HUES64 (cell line): ENCODE measurements at regions not wholly inside any gene's neighbourhood (a gene's known extent, or its start where the extent isn't known, plus 50 kb on each side); places are given as distances from the start of the nearest gene placed in this dataset.

Source experiments
- H3K27ac ChIP-seq: 2 replicates; pipeline ENCODE4 v1.7.0; 2013; ENCODE audit warnings: low read depth, low read length, inconsistent platforms
- H3K27me3 ChIP-seq: 2 replicates; pipeline ENCODE4 v1.6.1; 2013; ENCODE audit warnings: mild to moderate bottlenecking, low read length; ENCODE audit not compliant: insufficient read depth
- H3K36me3 ChIP-seq: 2 replicates; pipeline ENCODE4 v1.6.1; 2013; ENCODE audit warnings: mild to moderate bottlenecking, low read length; ENCODE audit not compliant: insufficient read depth
- H3K4me1 ChIP-seq: 2 replicates; pipeline ENCODE4 v1.6.1; 2013; ENCODE audit warnings: mild to moderate bottlenecking, low read length, moderate library complexity; ENCODE audit not compliant: insufficient read depth
- H3K4me3 ChIP-seq: 2 replicates; pipeline ENCODE4 v1.5.1; 2013; ENCODE audit warnings: mild to moderate bottlenecking, low read length, moderate library complexity
- H3K9ac ChIP-seq: 2 replicates; pipeline ENCODE4 v1.6.1; 2013; ENCODE audit warnings: mild to moderate bottlenecking, low read depth, low read length
- H3K9me3 ChIP-seq: 2 replicates; pipeline ENCODE4 v1.6.1; 2013; ENCODE audit warnings: low read depth, low read length; ENCODE audit not compliant: insufficient read depth
- WGBS: fragments of 150-250, 120-280 bp; methylation state at CpG from one replicate; pipeline ENCODE4 v1.1.7; 2013; ENCODE audit warnings: missing lambda C conversion rate; 5-methylcytosine and 5-hydroxymethylcytosine counted together

DNA sequence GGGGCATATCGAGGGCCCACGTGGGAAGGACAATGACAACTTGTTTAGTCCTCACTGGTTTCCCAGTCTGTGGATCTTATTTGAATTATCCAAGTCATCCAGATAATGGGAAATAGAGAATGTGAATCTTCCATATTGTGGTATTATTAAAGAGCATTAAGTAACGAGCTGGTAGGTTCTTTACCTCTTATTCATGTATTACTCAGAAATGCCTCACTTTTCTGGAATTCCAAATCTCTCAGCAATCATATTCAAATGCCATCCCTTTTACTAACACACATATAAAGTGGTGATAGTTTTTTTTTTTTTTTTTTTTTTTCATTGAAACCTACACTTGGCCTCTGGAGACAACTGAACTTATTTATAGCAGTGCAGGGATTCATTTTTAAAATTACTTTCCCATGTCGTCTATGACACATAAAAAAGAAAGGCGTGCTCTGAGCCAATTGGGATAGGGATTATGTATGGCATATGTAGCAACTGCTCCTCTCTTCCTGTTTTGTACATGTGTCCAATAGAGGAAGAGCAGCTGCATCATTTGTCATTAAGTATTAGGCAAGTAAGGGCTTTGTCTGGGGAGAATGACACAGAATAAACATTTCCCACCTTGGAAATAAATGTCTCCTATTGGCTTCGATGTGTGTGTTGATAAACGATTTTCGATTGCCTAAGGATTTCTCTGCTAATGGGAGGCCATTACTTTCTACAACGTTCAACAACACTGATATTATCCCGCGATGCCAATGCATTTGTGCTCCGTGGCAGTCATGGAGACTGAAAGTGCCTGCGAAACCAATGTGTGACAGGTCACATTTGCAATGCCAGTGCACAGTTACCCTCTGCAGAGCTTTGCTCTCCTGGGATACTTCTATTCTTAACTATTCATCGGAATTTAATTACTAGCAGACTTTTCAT is 78.6 kb upstream of the IFNG-AS1 start:
- Histone ChIP-seq H3K27ac (no peak overlapping the region), H3K36me3 (no peaks in the 10 kb centered on the region), H3K9ac (no peak overlapping the region)

DNA sequence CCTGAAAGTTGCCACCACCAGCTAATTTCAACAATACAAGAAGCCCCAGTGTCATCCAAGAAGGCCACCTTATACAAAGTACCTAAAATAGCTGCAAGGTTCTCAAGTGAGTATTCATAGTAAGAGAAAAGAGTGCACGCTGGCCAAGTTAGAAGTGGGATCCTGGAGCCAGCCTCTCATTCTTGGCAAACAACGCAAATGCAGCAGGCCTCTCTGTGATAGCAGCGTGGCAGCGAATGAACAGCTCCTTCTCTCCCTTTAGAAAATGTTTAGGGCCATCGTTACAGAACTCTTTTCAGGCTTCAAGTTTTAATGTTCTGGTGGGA is 78.0 kb upstream of the IFNG-AS1 start:
- Histone ChIP-seq H3K36me3 (no peaks in the 10 kb centered on the region), H3K4me1 (peaks cover 3% of the 10 kb centered on the region; the same call in 1 of the 2 replicates), H3K9ac (no peak overlapping the region), H3K4me3 (no peak overlapping the region), H3K27me3 (no peaks in the 10 kb centered on the region), H3K27ac (no peak overlapping the region), H3K9me3 (no peaks in the 10 kb centered on the region)
- 97% methylated on average over 4 of the region's 5 CpGs for WGBS

More for the DNA sequence above, 78.6 kb upstream of the IFNG-AS1 start:
- WGBS, result 84% methylated on average over 14 of the region's 14 CpGs
- Histone ChIP-seq H3K4me3 (no peak overlapping the region), H3K4me1 (no peaks in the 10 kb centered on the region), H3K27me3 (no peaks in the 10 kb centered on the region), H3K9me3 (no peaks in the 10 kb centered on the region)

DNA sequence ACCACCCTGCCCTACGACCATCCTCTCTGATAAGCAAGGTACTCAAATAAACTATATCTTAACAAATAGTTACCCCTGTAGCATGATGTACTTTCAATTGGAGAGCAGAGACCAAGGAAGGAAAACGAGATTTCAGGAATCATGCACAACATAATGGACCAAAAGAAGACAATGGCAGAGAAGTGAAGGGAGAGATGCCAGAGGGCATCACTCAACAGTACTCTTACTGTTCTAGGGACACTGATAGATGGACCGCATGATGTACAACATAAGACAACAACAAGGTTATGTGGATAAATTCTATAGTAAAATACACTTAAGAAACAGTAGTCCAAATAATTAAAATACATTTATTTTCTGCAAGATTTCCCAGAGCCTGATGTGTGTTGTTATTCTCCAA is 77.5 kb upstream of the IFNG-AS1 start:
- Histone ChIP-seq H3K27me3 (no peaks in the 10 kb centered on the region), H3K27ac (no peak overlapping the region), H3K36me3 (no peaks in the 10 kb centered on the region), H3K4me3 (no peak overlapping the region), H3K4me1 (peaks cover 6% of the 10 kb centered on the region; the same call in 1 of the 2 replicates), H3K9me3 (no peaks in the 10 kb centered on the region), H3K9ac (no peak overlapping the region)
- 89% methylated on average over 2 of the region's 3 CpGs for WGBS

DNA sequence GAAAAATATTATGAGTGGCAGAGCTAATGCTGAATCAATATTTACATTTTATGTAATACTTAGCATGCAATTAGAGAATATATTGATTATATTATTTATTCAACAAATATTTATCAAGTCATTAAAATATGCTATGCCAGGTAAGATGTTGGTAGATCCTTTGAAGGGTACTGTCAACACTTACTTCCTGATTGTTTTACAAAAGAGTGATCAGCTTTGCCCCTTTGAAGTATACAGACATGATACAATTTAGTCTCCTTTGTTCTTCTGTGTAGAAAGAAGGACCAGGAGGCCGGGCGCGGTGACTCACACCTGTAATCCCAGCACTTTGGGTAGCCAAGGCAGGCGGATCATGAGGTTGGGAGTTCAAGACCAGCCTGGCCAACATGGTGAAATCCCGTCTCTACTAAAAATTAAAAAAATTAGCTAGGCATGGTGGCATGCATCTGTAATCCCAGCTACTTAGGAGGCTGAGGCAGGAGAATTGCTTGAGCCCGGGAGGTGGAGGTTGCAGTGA is 73.9 kb upstream of the IFNG-AS1 start:
- H3K27me3 ChIP-seq, result no peaks in the 10 kb centered on the region
- WGBS, result 89% methylated on average over 6 of the region's 6 CpGs
- H3K9ac ChIP-seq, result no peak overlapping the region
- H3K27ac ChIP-seq, result no peak overlapping the region
- no peak overlapping the region for H3K4me3 ChIP-seq
- H3K4me1 ChIP-seq, result peaks cover 16% of the 10 kb centered on the region; the same call in 1 of the 2 replicates
- no peaks in the 10 kb centered on the region for H3K36me3 ChIP-seq
- no peaks in the 10 kb centered on the region for H3K9me3 ChIP-seq

DNA sequence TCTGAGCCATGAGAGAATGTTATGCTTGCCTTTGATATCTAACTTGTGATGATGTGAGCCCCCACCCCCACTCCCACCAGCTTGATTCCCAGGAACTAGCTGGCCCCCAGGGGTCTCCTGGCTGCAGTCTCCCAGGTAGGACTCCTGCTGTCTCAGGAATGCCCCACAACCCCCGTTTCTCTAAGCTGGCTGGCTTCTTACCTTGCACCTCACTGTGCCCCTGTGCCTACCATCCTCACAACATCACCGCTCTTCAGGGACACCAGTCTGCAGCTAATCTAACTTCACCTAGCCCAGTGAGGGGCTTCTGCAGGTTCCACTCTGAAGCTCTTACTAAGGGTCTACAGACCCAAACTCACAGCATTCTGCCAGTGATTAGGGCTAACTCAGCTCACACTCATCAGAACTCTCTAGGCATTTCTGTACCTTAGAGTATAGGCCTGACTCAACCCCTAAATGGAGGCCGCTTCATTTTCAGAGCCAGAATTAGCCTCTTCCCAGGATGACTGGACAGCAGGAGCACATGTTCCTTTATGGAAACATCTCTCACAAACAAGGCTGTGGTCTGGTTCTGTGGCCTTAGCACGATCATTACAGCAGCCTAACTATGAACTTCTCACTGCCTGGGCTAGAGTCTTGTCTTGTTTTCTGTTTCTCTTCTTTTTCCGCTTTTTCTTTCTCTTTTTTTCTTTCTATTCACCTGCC is 72.8 kb upstream of the IFNG-AS1 start:
- 82% methylated on average over 5 of the region's 5 CpGs for WGBS
- Histone ChIP-seq H3K4me3 (no peak overlapping the region), H3K9ac (no peak overlapping the region), H3K27me3 (no peaks in the 10 kb centered on the region), H3K4me1 (peaks cover 27% of the 10 kb centered on the region), H3K36me3 (no peaks in the 10 kb centered on the region), H3K27ac (no peak overlapping the region), H3K9me3 (no peaks in the 10 kb centered on the region)

DNA sequence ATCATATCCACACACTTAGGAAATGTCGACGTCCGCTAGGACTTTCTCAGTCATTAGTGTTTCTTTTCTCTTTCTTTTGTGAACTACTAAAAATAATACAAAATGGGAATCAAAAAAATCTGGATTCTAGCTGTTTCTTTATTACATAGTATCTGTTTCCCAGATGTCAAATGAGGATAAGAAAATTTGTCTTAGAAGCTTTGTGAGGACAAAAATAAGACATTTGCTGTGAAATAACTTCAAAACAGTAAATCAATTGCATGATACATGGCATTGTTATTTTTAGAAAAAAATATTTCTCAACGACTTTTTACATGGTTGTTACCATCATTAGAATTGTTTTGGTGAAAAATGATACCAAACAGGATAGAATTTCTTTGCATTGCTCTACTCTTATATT is 71.4 kb upstream of the IFNG-AS1 start:
- Histone ChIP-seq H3K9me3 (no peaks in the 10 kb centered on the region), H3K9ac (no peak overlapping the region), H3K4me3 (no peak overlapping the region), H3K27me3 (no peaks in the 10 kb centered on the region), H3K4me1 (peaks cover 31% of the 10 kb centered on the region), H3K36me3 (no peaks in the 10 kb centered on the region), H3K27ac (no peak overlapping the region)
- WGBS, result no CpG with 5 or more reads among the region's 4 CpGs

DNA sequence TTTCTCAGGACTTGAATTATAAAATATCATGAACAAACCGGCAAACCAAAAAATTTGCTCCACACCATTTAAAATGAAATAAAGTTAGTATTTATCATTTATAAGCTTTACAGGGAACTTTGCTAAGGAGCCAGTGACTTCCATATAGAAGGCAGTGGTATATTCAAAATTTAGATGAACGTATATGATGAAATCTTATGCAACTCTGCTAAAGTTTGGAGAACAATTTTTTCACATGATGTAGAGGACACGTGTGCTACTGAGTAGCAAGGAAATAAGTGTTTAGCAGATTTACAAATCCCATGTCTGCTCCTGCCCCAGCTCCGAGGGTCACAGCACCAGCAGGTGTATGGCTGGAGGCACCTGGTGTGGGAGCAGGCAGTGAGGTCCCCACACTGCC is 70.8 kb upstream of the IFNG-AS1 start:
- Histone ChIP-seq H3K9me3 (no peaks in the 10 kb centered on the region), H3K4me1 (peaks cover 36% of the 10 kb centered on the region), H3K36me3 (no peaks in the 10 kb centered on the region), H3K9ac (no peak overlapping the region), H3K4me3 (no peak overlapping the region), H3K27me3 (no peaks in the 10 kb centered on the region), H3K27ac (no peak overlapping the region)
- 93% methylated on average over 3 of the region's 4 CpGs for WGBS

DNA sequence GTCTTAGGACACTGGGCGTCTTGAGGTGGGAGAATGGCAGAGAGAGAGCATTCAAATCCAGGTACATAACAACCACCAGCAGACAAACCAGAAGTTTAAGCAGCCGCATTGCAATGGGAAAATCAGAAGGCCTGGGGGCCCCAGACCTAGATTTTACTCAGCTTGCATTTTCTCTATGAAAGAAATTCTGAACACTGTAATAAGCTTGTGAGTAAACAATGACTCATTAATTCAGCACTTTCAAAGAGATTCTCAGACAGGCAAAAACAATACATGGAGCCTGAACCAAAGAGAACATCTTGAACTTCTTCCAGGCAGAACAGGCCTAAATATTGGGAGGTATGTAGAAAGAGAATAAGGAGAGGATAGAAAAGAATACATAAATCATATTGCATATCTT is 69.8 kb upstream of the IFNG-AS1 start:
- Histone ChIP-seq H3K36me3 (no peaks in the 10 kb centered on the region), H3K4me3 (no peak overlapping the region), H3K27me3 (no peaks in the 10 kb centered on the region), H3K9ac (no peak overlapping the region), H3K27ac (no peak overlapping the region), H3K9me3 (no peaks in the 10 kb centered on the region), H3K4me1 (peaks cover 36% of the 10 kb centered on the region)
- WGBS, result 100% methylated on average over 1 of the region's 2 CpGs

DNA sequence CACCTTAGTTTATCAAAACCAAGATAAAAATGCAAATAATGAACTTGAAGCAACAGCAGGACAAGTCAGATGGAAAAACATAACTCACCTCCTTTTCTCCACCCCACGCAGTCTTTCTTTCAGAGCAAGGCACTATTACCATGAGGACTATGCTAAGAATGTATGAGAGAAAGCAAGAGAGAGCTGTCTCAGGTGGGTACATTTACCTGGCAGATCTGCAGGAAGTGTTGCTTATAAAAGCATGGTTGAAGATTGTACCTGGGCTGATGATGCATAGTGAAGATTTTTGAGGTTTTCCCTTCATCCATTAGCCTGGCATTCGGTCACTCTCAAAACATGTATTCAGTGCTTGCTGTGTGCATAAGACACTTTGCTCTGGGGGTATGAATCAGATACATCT is 68.8 kb upstream of the IFNG-AS1 start:
- Histone ChIP-seq H3K4me1 (peaks cover 36% of the 10 kb centered on the region), H3K27ac (no peak overlapping the region), H3K36me3 (no peaks in the 10 kb centered on the region), H3K9ac (no peak overlapping the region), H3K27me3 (no peaks in the 10 kb centered on the region), H3K9me3 (no peaks in the 10 kb centered on the region), H3K4me3 (no peak overlapping the region)
- WGBS, result 80% methylated on average over 1 of the region's 2 CpGs

DNA sequence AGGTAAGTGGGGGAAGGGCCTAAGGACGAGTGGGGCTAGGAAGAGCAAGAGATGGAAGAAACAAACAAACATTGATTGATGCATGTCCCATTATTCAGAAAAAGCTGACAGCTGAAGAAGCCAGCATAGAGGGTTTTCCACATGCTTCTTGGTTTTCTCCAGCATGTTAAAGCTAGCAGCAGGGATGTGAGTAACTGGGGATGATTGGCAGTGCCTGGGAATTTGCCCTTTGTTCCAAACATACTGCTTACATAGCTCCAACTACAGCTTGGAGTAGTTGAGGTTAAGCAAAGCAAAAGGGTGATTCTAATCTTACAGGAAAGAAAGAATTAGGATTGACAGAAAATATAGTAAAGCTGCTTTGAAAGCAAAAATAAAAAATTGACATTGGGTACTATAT is 68.0 kb upstream of the IFNG-AS1 start:
- WGBS, result 45% methylated on average over 1 of the region's 1 CpG
- peaks cover 32% of the 10 kb centered on the region for H3K4me1 ChIP-seq
- H3K4me3 ChIP-seq, result no peak overlapping the region
- no peak overlapping the region for H3K9ac ChIP-seq
- no peaks in the 10 kb centered on the region for H3K27me3 ChIP-seq
- no peaks in the 10 kb centered on the region for H3K9me3 ChIP-seq
- no peak overlapping the region for H3K27ac ChIP-seq
- no peaks in the 10 kb centered on the region for H3K36me3 ChIP-seq

DNA sequence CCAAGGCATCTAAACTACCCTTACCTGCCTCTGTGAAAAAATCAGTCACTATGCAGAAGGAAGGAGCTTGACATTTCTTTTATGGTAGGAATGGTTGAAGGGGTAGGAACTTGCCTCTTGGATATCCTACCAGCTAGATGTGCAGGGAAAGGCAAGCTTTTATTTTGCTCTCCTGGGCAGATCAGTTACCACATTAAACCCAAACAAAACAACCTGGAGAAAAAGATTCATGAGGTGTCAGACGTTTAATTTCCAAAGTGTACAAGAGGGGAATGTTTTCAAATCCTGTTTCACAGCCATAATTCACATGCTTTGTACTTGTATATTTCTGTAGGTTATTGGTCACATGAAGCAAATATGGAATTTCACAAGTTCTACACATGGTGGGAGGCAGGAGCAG is 67.0 kb upstream of the IFNG-AS1 start:
- WGBS, result no CpG with 5 or more reads among the region's 1 CpG
- no peaks in the 10 kb centered on the region for H3K36me3 ChIP-seq
- no peaks in the 10 kb centered on the region for H3K27me3 ChIP-seq
- no peak overlapping the region for H3K27ac ChIP-seq
- peaks cover 30% of the 10 kb centered on the region for H3K4me1 ChIP-seq
- H3K9ac ChIP-seq, result no peak overlapping the region
- H3K4me3 ChIP-seq, result no peak overlapping the region
- H3K9me3 ChIP-seq, result no peaks in the 10 kb centered on the region
